Neural cell (in vitro differentiated cells): ENCODE measurements at regions not wholly inside any gene's neighbourhood (a gene's known extent, or its start where the extent isn't known, plus 50 kb on each side); places are given as distances from the start of the nearest gene placed in this dataset.

ENCODE experiments used
- H2AFZ ChIP-seq: fragments of 200-600, 300-800 bp; sonication (generic), shearing (Covaris generic); 2 replicates; pipeline ENCODE4 v1.6.0; 2014; ENCODE audit warnings: low read depth, mild to moderate bottlenecking, antibody characterized with exemption, low read length, moderate library complexity
- H3F3A ChIP-seq: fragments of 200-600 bp; shearing (Covaris generic); 2 replicates; pipeline ENCODE4 v1.6.1; 2016; ENCODE audit warnings: mild to moderate bottlenecking, moderate library complexity, mixed read lengths, antibody characterized with exemption, low read length; ENCODE audit not compliant: insufficient read depth, poor library complexity, severe bottlenecking
- H3K27ac ChIP-seq: fragments of 200-600, 300-800 bp; sonication (generic), shearing (Covaris generic); 2 replicates; pipeline ENCODE4 v1.5.1; 2014; ENCODE audit warnings: mild to moderate bottlenecking, low read length, moderate library complexity
- H3K27me3 ChIP-seq: fragments of 300-800, 200-600 bp; sonication (generic), shearing (Covaris generic); 2 replicates; pipeline ENCODE4 v1.6.0; 2014; ENCODE audit warnings: mild to moderate bottlenecking, low read depth, low read length, moderate library complexity; ENCODE audit not compliant: insufficient read depth
- H3K36me3 ChIP-seq: fragments of 300-800, 200-600 bp; sonication (generic), shearing (Covaris generic); 2 replicates; pipeline ENCODE4 v1.5.1; 2014; ENCODE audit warnings: mild to moderate bottlenecking, antibody characterized with exemption, low read length, moderate library complexity; ENCODE audit not compliant: insufficient read depth
- H3K4me2 ChIP-seq: fragments of 300-800, 200-600 bp; sonication (generic), shearing (Covaris generic); 2 replicates; pipeline ENCODE4 v1.6.0; 2014; ENCODE audit warnings: mild to moderate bottlenecking, low read length
- H3K4me3 ChIP-seq: fragments of 300-800, 200-600 bp; sonication (generic), shearing (Covaris generic); 2 replicates; pipeline ENCODE4 v1.5.1; 2014; ENCODE audit warnings: mild to moderate bottlenecking, low read length, moderate library complexity
- H3K79me2 ChIP-seq: fragments of 200-600 bp; shearing (Covaris generic); replicated peaks from 2 replicates; pipeline ENCODE4 v1.6.0; 2014; ENCODE audit warnings: mild to moderate bottlenecking, low read length, moderate library complexity; ENCODE audit not compliant: insufficient read depth
- H3K9ac ChIP-seq: fragments of 300-800, 200-600 bp; sonication (generic), shearing (Covaris generic); 2 replicates; pipeline ENCODE4 v1.6.1; 2016; ENCODE audit warnings: mild to moderate bottlenecking, low read length, mixed read lengths
- H3K9me2 ChIP-seq: fragments of 200-600 bp; shearing (Covaris generic); 2 replicates; pipeline ENCODE4 v1.6.1; 2016; ENCODE audit warnings: mild to moderate bottlenecking, low read length, mixed read lengths; ENCODE audit not compliant: insufficient read depth
- H3K9me3 ChIP-seq: fragments of 200-600, 300-800 bp; sonication (generic), shearing (Covaris generic); 2 replicates; pipeline ENCODE4 v1.6.1; 2016; ENCODE audit warnings: mild to moderate bottlenecking, mixed run types, low read length, moderate library complexity, mixed read lengths
- H4K20me1 ChIP-seq: fragments of 200-600 bp; shearing (Covaris generic); 2 replicates; pipeline ENCODE4 v1.6.1; 2016; ENCODE audit warnings: mild to moderate bottlenecking, mixed run types; ENCODE audit not compliant: insufficient read depth
- CTCF ChIP-seq: fragments of 450-650 bp; IDR thresholded peaks from 2 replicates; pipeline ENCODE4 v1.5.1; 2014; ENCODE audit warnings: antibody characterized with exemption, mild to moderate bottlenecking, moderate library complexity; ENCODE audit not compliant: poor library complexity, severe bottlenecking
- EP300 ChIP-seq: fragments of 450-650 bp; conservative IDR thresholded peaks from 2 replicates; pipeline ENCODE4 v1.6.1; 2014; ENCODE audit warnings: antibody characterized with exemption, mild to moderate bottlenecking, moderate library complexity; ENCODE audit not compliant: poor library complexity, severe bottlenecking
- EZH2 ChIP-seq: fragments of 200-600, 300-800 bp; shearing (Covaris generic), sonication (generic); IDR thresholded peaks from 2 replicates; pipeline ENCODE4 v1.6.1; 2014; ENCODE audit warnings: antibody characterized with exemption, low read length, borderline replicate concordance, mild to moderate bottlenecking; ENCODE audit not compliant: insufficient read depth, poor library complexity, severe bottlenecking
- MXI1 ChIP-seq: fragments of 450-650 bp; conservative IDR thresholded peaks from 2 replicates; pipeline ENCODE4 v1.6.1; 2014; ENCODE audit warnings: antibody characterized with exemption, mild to moderate bottlenecking; ENCODE audit not compliant: poor library complexity, severe bottlenecking
- POLR2AphosphoS5 ChIP-seq: IDR thresholded peaks from 2 replicates; pipeline ENCODE4 v1.6.1; 2012
- RAD21 ChIP-seq: fragments of 450-650 bp; conservative IDR thresholded peaks from 2 replicates; pipeline ENCODE4 v1.6.1; 2014; ENCODE audit warnings: antibody characterized with exemption, mild to moderate bottlenecking, moderate library complexity
- SMC3 ChIP-seq: fragments of 450-650 bp; conservative IDR thresholded peaks from 2 replicates; pipeline ENCODE4 v1.6.1; 2014; ENCODE audit warnings: antibody characterized with exemption, mild to moderate bottlenecking, moderate library complexity; ENCODE audit not compliant: poor library complexity
- TAF1 ChIP-seq: IDR thresholded peaks from 2 replicates; pipeline ENCODE4 v1.6.1; 2012; ENCODE audit warnings: low read depth
- TF ChIP-seq, protein P1 (sequence below): IDR thresholded peaks from 2 replicates; pipeline ENCODE4 v1.6.1; 2012; ENCODE audit warnings: borderline replicate concordance

DNA sequence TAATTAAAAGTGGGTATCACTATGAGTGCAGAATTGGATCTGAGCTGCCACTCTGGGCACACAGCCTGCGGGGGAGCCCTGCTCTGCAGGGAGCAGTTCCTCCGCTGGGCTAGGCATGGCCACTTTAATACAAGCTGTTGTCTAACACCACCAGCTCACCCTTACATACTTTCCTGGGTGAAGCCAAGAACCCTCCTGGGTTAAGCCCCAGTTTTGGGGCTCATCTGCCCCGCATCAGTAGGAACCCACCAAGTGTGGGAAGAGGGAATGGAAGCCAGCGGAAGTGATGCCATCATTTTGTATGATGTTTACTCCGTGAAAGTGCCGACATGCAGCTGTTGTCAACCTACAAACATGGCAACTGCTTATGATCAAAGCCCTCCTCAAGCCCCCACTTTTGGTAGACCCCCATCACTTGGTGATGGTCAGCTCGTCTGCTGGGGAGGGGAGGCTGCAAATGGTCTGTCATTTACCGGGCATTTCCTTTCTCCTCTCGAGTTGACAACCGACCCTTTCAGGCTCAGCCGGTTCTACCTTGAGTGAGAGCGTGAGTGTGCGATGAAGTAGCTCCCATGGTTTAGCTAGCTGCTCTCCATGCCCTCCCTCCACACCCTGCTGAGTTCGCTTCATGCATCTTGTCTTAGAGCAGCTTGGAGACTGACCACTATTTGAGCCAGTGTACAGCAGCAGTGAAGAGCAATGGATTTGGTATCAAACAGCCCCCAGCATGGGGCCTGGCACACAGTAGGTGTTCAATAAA is 95.3 kb upstream of the IER5L start:
- Histone ChIP-seq H2AFZ (no peak overlapping the region), H3K9ac (no peak overlapping the region), H3K79me2 (no peaks in the 10 kb centered on the region), H3K27me3 (no peaks in the 10 kb centered on the region), H3K27ac (no peak overlapping the region), H3K4me3 (no peak overlapping the region), H4K20me1 (no peaks in the 10 kb centered on the region), H3K9me3 (no peaks in the 10 kb centered on the region), H3K36me3 (no peaks in the 10 kb centered on the region), H3K9me2 (no peaks in the 10 kb centered on the region), H3F3A (no peaks in the 10 kb centered on the region), H3K4me2 (no peak overlapping the region)
- no peak for TF ChIP-seq POLR2AphosphoS5
- TF ChIP-seq EP300, result no peak
- TF ChIP-seq RAD21, result no peak
- TF ChIP-seq TAF1, result no peak

GRCh38 chr9:129272348-129273025 is 94.4 kb upstream of the IER5L start:
- no peaks in the 10 kb centered on the region for H3K36me3 ChIP-seq
- no peak for TF ChIP-seq POLR2AphosphoS5
- no peak for TF ChIP-seq TAF1
- TF ChIP-seq SMC3, result no peak
- TF ChIP-seq MXI1, result no peak
- no peak for TF ChIP-seq EZH2
- no peak for TF ChIP-seq EP300
- TF ChIP-seq, protein P1, sequence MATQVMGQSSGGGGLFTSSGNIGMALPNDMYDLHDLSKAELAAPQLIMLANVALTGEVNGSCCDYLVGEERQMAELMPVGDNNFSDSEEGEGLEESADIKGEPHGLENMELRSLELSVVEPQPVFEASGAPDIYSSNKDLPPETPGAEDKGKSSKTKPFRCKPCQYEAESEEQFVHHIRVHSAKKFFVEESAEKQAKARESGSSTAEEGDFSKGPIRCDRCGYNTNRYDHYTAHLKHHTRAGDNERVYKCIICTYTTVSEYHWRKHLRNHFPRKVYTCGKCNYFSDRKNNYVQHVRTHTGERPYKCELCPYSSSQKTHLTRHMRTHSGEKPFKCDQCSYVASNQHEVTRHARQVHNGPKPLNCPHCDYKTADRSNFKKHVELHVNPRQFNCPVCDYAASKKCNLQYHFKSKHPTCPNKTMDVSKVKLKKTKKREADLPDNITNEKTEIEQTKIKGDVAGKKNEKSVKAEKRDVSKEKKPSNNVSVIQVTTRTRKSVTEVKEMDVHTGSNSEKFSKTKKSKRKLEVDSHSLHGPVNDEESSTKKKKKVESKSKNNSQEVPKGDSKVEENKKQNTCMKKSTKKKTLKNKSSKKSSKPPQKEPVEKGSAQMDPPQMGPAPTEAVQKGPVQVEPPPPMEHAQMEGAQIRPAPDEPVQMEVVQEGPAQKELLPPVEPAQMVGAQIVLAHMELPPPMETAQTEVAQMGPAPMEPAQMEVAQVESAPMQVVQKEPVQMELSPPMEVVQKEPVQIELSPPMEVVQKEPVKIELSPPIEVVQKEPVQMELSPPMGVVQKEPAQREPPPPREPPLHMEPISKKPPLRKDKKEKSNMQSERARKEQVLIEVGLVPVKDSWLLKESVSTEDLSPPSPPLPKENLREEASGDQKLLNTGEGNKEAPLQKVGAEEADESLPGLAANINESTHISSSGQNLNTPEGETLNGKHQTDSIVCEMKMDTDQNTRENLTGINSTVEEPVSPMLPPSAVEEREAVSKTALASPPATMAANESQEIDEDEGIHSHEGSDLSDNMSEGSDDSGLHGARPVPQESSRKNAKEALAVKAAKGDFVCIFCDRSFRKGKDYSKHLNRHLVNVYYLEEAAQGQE, result no peak
- no peak for TF ChIP-seq CTCF
- no peak for TF ChIP-seq RAD21
- no peak overlapping the region for H2AFZ ChIP-seq
- no peak overlapping the region for H3K27ac ChIP-seq
- H3K4me2 ChIP-seq, result no peak overlapping the region
- H3K9ac ChIP-seq, result no peak overlapping the region
- no peaks in the 10 kb centered on the region for H3K79me2 ChIP-seq
- no peak overlapping the region for H3K4me3 ChIP-seq
- no peaks in the 10 kb centered on the region for H3K9me2 ChIP-seq
- H3K9me3 ChIP-seq, result no peaks in the 10 kb centered on the region
- no peaks in the 10 kb centered on the region for H3F3A ChIP-seq
- H3K27me3 ChIP-seq, result no peaks in the 10 kb centered on the region
- H4K20me1 ChIP-seq, result no peaks in the 10 kb centered on the region
